CD8-positive, alpha-beta memory T cell (primary cell): ENCODE measurements at regions not wholly inside any gene's neighbourhood (a gene's known extent, or its start where the extent isn't known, plus 50 kb on each side); places are given as distances from the start of the nearest gene placed in this dataset.
"Not testable (repeated sequence)": the region's sequence is repeated elsewhere in the genome, so short reads cannot be mapped to it uniquely, and the experiment has no call there.

ENCODE experiments used
- CTCF ChIA-PET: fragments of 350-600 bp; sonication (Branson Sonifier 250); formaldehyde crosslinking; loops from one replicate; lab custom pipeline; 2021; ENCODE audit warnings: antibody characterized with exemption; lab: Charles Lee
- POLR2A ChIA-PET: fragments of 350-600 bp; sonication (Branson Sonifier 250); formaldehyde crosslinking; loops from one replicate; lab custom pipeline; 2021; ENCODE audit warnings: antibody characterized with exemption; lab: Charles Lee
- DNase-seq, 5 donors: peaks; one replicate each; pipeline versions ENCODE4 v3.0.0 to v3.0.0-alpha.2; 2020 to 2022; ENCODE audit warnings: mixed read lengths in 1 of 5
- H3K27ac ChIP-seq: one replicate; pipeline ENCODE4 v1.7.0; 2013; ENCODE audit warnings: low read depth, mild to moderate bottlenecking, low read length, moderate library complexity
- H3K27me3 ChIP-seq: 2 replicates; pipeline ENCODE4 v1.7.0; 2013; ENCODE audit warnings: low read length, mild to moderate bottlenecking; ENCODE audit not compliant: insufficient read depth, poor library complexity, severe bottlenecking
- H3K36me3 ChIP-seq: 2 replicates; pipeline ENCODE4 v1.7.0; 2013; ENCODE audit warnings: mild to moderate bottlenecking, low read length, moderate library complexity; ENCODE audit not compliant: insufficient read depth
- H3K4me1 ChIP-seq: 2 replicates; pipeline ENCODE4 v1.7.0; 2013; ENCODE audit warnings: mild to moderate bottlenecking, low read length, moderate library complexity; ENCODE audit not compliant: insufficient read depth
- H3K4me3 ChIP-seq: 2 replicates; pipeline ENCODE4 v1.7.0; 2013; ENCODE audit warnings: mild to moderate bottlenecking, low read length
- H3K9me3 ChIP-seq: 2 replicates; pipeline ENCODE4 v1.7.0; 2013; ENCODE audit warnings: mild to moderate bottlenecking, low read length
- H3K27ac Mint-ChIP-seq, 8 donors: one replicate each; pipeline ENCODE4 v1.8.0; 2020 to 2021; ENCODE audit warnings: mixed read lengths in 8 of 8, mild to moderate bottlenecking in 6 of 8, inconsistent platforms in 3 of 8, moderate library complexity in 3 of 8
- H3K27me3 Mint-ChIP-seq, 2 donors: one replicate each; pipeline ENCODE4 v1.8.0; 2020 to 2021; ENCODE audit warnings: mixed read lengths in 2 of 2, mild to moderate bottlenecking in 1 of 2, moderate library complexity in 1 of 2
- H3K36me3 Mint-ChIP-seq, 3 donors: one replicate each; pipeline ENCODE4 v1.8.0; 2020 to 2021; ENCODE audit warnings: mixed read lengths in 3 of 3, inconsistent platforms in 1 of 3, mild to moderate bottlenecking in 1 of 3
- H3K4me1 Mint-ChIP-seq, 3 donors: one replicate each; pipeline ENCODE4 v1.8.0; 2020 to 2021; ENCODE audit warnings: mixed read lengths in 3 of 3, inconsistent platforms in 1 of 3, mild to moderate bottlenecking in 1 of 3
- H3K4me3 Mint-ChIP-seq, 7 donors: one replicate each; pipeline ENCODE4 v1.8.0; 2020 to 2021; ENCODE audit warnings: mixed read lengths in 7 of 7, mild to moderate bottlenecking in 6 of 7, moderate library complexity in 4 of 7, inconsistent platforms in 2 of 7
- H3K9me3 Mint-ChIP-seq, 5 donors: one replicate each; pipeline ENCODE4 v1.8.0; 2020 to 2022; ENCODE audit warnings: mixed read lengths in 5 of 5, mild to moderate bottlenecking in 3 of 5, moderate library complexity in 2 of 5, inconsistent platforms in 1 of 5

- H3K36me3 ChIP-seq, H3K9me3 Mint-ChIP-seq, H3K27ac ChIP-seq, H3K27me3 ChIP-seq, CTCF ChIA-PET, DNase-seq, H3K4me3 ChIP-seq, H3K4me3 Mint-ChIP-seq, H3K9me3 ChIP-seq, H3K36me3 Mint-ChIP-seq, POLR2A ChIA-PET, H3K27ac Mint-ChIP-seq, H3K27me3 Mint-ChIP-seq: not testable (repeated sequence)
- H3K4me1 Mint-ChIP-seq = peaks cover 5 to 21% (median 8%) of the 10 kb centered on the region in 3 donors
- peaks cover 20% of the 10 kb centered on the region for H3K4me1 ChIP-seq
Observed at GRCh38 chr5:176043986-176044385, 75.9 kb upstream of the THOC3 start.

DNA sequence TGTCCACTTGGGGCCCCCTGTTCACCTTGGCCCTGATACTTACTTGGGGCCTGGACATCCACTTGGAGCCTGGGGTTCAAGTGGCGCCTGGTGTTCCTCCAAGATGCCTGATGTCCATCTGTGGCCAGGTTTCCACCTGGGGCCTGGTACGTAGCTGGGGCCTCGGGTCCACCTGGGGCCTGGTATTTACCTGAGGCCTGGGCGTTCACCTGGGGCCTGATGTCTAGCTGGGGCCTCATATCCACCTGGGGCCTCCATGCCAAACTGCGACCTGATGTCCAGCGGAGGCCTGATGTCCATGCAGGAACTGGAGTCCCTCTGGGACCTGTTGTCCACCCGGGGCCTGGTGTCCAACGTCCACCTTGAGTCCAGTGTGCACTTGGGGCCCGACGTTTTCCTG, 76.3 kb upstream of the THOC3 start:
- DNase-seq, H3K9me3 Mint-ChIP-seq, H3K4me3 Mint-ChIP-seq, POLR2A ChIA-PET, H3K36me3 Mint-ChIP-seq, CTCF ChIA-PET, H3K27ac ChIP-seq, H3K36me3 ChIP-seq, H3K9me3 ChIP-seq, H3K27me3 Mint-ChIP-seq, H3K4me3 ChIP-seq, H3K27me3 ChIP-seq, H3K27ac Mint-ChIP-seq: not testable (repeated sequence)
- peaks cover 20% of the 10 kb centered on the region for H3K4me1 ChIP-seq
- peaks cover 5 to 20% (median 8%) of the 10 kb centered on the region in 3 donors for H3K4me1 Mint-ChIP-seq

- H3K9me3 ChIP-seq, H3K4me3 ChIP-seq, CTCF ChIA-PET, H3K27ac Mint-ChIP-seq, H3K27ac ChIP-seq, H3K27me3 Mint-ChIP-seq, H3K36me3 Mint-ChIP-seq, H3K36me3 ChIP-seq, H3K27me3 ChIP-seq, POLR2A ChIA-PET, H3K4me3 Mint-ChIP-seq, H3K9me3 Mint-ChIP-seq: not testable (repeated sequence)
- H3K4me1 Mint-ChIP-seq = peaks cover 5 to 13% (median 6%) of the 10 kb centered on the region in 3 donors
- H3K4me1 ChIP-seq = peaks cover 17% of the 10 kb centered on the region
- peak in 1 of 5 donors; percentile 43 for DNase-seq
Observed at GRCh38 chr5:176045442-176045841, 77.3 kb upstream of the THOC3 start.

DNA sequence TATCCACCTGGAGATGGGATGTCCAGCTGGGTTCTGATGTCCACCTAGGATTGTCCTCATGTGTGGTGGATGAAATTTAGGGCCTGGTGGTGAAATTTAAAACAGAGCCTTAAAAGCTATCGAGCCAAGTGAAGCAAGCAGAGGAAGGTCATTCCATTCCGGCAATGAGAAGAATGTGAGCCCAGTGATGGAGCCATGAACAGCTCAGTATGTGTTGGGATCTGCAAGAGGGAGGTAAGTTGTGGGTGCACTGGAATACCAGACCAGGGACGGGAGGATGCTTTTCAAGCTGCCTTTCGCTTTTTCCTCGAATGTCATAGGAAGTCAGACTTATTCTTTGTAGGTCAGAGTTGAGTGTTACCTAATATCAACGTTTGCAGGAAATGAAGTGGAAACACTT, 80.6 kb upstream of the THOC3 start:
- H3K36me3 ChIP-seq, H3K36me3 Mint-ChIP-seq, H3K4me1 Mint-ChIP-seq, H3K4me1 ChIP-seq, POLR2A ChIA-PET, H3K27me3 Mint-ChIP-seq, CTCF ChIA-PET, DNase-seq, H3K27ac ChIP-seq, H3K9me3 Mint-ChIP-seq, H3K9me3 ChIP-seq, H3K4me3 ChIP-seq, H3K27me3 ChIP-seq: not testable (repeated sequence)
- Mint-ChIP-seq H3K4me3 (peak overlapping the region in 1 of 7 donors; percentile 0), H3K27ac (peak overlapping the region in 1 of 8 donors; percentile 4)

- H3K4me3 Mint-ChIP-seq = peak overlapping the region in 1 of 7 donors; percentile 18
- DNase-seq = peak in 3 of 5 donors; percentile 10 to 46 (median 14)
- H3K4me3 ChIP-seq, H3K27me3 Mint-ChIP-seq, H3K27ac Mint-ChIP-seq, H3K4me1 Mint-ChIP-seq, CTCF ChIA-PET, H3K9me3 Mint-ChIP-seq, H3K27me3 ChIP-seq, POLR2A ChIA-PET, H3K36me3 Mint-ChIP-seq, H3K9me3 ChIP-seq, H3K36me3 ChIP-seq, H3K27ac ChIP-seq, H3K4me1 ChIP-seq: not testable (repeated sequence)
Observed at GRCh38 chr5:176060472-176061268, 92.6 kb upstream of the THOC3 start.

GRCh38 chr5:176061269-176061622, 93.1 kb upstream of the THOC3 start:
- H3K36me3 ChIP-seq, H3K9me3 Mint-ChIP-seq, POLR2A ChIA-PET: not testable (repeated sequence)

GRCh38 chr5:176061660-176062059, 93.5 kb upstream of the THOC3 start:
- H3K27me3 Mint-ChIP-seq, POLR2A ChIA-PET, H3K9me3 Mint-ChIP-seq, H3K9me3 ChIP-seq, H3K27me3 ChIP-seq, H3K27ac Mint-ChIP-seq, H3K36me3 ChIP-seq, H3K4me1 Mint-ChIP-seq, CTCF ChIA-PET, H3K4me1 ChIP-seq, H3K36me3 Mint-ChIP-seq, H3K27ac ChIP-seq, H3K4me3 ChIP-seq: not testable (repeated sequence)
- peak overlapping the region in 1 of 7 donors; percentile 50 for H3K4me3 Mint-ChIP-seq
- peak in 1 of 5 donors; percentile 19 for DNase-seq

More at GRCh38 chr5:176061269-176061622, 93.1 kb upstream of the THOC3 start:
- DNase-seq, H3K27me3 Mint-ChIP-seq, H3K27ac ChIP-seq, H3K4me1 Mint-ChIP-seq, H3K4me1 ChIP-seq, H3K36me3 Mint-ChIP-seq, CTCF ChIA-PET, H3K4me3 ChIP-seq, H3K27me3 ChIP-seq, H3K27ac Mint-ChIP-seq, H3K9me3 ChIP-seq: not testable (repeated sequence)
- peak overlapping the region in 2 of 7 donors; percentile 20 to 50 for H3K4me3 Mint-ChIP-seq

DNA sequence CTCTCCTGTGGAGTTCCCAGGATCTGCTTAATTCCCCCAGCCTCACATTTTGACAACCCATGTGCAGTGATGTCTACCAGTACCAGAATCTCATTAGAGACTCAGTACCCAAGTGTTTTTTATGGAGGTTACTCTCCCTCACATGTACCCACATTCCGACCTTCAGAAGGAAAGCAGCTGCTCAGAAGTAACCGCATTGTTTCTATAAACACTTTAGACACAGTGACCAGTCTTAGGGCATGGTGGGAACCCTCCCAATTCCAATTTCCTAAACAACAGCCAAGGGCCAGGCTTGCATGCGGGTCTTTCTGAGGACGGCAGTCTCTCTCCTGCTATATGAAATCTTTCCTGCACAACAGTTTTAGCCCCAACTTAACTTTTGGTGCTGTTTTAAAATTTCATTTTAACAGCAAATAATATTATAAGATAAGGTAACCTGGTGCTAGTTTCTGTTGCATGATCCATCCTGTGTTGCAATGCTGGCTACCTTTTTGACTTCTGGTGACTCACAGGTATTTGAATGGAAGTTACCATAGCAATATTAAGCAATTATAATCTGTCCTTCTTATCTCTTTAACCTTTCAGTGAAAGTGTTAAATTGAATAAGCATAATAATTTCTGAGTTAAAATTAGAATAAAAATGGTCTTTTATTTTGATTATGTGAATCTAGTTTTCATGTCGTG, 98.3 kb upstream of the THOC3 start:
- POLR2A ChIA-PET, CTCF ChIA-PET, H3K4me1 ChIP-seq, H3K9me3 ChIP-seq, H3K27ac Mint-ChIP-seq, H3K4me1 Mint-ChIP-seq, H3K4me3 Mint-ChIP-seq, H3K27ac ChIP-seq, H3K27me3 Mint-ChIP-seq, H3K9me3 Mint-ChIP-seq, H3K27me3 ChIP-seq, H3K36me3 Mint-ChIP-seq, H3K4me3 ChIP-seq, DNase-seq, H3K36me3 ChIP-seq: not testable (repeated sequence)
